HG02642 (cell line): ENCODE measurements at regions not wholly inside any gene's neighbourhood (a gene's known extent, or its start where the extent isn't known, plus 50 kb on each side); places are given as distances from the start of the nearest gene placed in this dataset.

ENCODE experiments used
- ATAC-seq: cut with Tn5 transposase; IDR thresholded peaks from one replicate; pipeline ENCODE4 v1.9.1; 2021; ENCODE audit warnings: mild to moderate bottlenecking; ENCODE audit not compliant: unreplicated experiment, poor library complexity

DNA sequence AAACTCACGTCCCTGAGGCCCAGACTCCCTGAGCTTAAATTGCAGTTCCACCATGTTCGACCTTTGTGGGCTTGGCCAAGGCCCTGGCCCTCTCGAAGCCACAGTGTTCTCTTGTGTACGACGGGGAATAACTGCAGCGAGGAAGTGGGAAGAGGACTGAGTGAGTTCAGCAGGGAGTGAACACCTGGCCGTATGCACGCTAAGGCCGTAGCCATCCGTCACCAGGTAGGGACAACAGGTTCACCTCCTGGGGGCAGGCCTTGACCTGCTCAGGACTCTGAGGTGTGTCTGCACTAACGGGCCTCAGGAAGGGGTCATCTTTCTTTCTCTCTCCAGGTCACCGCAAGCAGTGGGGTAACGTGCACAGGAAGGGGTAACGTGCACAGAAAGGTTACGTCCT is 67.2 kb upstream of the CTBP2 start:
- ATAC-seq = no peak

DNA sequence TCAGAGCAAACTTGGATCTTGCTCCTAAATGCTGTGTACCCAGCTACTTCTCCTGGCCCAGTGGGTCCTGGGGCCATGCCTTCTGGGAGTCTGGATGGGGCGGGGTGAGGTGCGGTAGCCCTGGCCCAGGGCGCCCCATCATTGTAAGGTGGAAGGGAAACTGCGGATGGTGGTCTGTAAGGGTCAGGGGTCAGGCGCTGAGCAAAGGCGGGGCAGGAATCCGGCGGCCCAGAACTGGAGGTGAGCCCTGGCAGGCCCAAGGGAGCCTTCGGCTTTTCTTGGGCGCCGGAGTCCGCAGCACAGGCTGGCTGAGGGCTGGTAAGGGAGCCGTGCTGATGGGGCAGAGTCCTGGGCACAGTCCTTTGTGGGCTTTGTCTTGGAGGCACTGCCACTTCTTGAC is 66.5 kb upstream of the CTBP2 start:
- no peak for ATAC-seq

DNA sequence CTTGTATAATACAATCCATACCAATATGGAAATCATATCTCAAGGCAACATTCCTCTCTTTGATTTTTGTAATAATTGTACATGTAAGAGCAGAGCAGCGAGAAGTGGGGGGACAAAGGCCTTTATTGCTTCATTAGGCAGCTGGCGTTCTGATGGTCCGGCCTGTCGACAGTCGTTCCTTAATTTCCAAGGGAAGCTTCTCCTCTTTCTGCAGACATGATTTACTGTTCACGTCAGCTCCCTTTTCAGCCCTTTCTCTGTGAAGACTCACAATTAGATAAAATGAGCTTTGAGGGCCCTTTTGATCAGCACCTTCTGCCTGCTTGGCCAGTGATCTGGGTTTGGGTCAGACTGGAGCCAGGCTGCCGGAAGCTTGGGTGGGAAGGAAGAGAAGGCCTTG is 65.6 kb upstream of the CTBP2 start:
- ATAC-seq = no peak

- ATAC-seq = no peak
Observed at GRCh38 chr10:125225051-125225450, 64.7 kb upstream of the CTBP2 start.

- ATAC-seq = no peak
Observed at GRCh38 chr10:125222515-125223308, 62.3 kb upstream of the CTBP2 start.

GRCh38 chr10:125221716-125222115 is 61.4 kb upstream of the CTBP2 start:
- no peak for ATAC-seq

GRCh38 chr10:125219776-125220175 is 59.4 kb upstream of the CTBP2 start:
- ATAC-seq = no peak

DNA sequence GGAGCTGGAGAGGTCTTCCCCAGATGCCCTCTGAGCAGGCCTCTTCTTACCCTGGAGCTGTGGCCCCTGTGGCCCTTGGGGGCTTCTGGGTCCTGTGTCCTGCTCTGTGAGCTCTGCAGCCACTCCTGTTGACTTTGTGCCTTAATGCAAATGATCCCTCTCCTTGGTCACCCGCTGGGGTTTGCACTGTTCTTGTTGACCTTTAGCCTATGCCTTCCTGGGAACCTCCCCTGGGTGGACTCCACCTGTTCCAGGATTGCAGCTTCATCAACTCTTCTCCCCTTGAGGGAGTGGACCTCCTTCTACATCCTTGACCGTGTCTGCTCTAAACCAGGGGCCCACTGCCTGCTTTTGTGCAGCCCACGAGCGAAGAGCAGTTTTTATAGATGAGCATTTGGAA is 58.6 kb upstream of the CTBP2 start:
- ATAC-seq = no peak

- no peak for ATAC-seq
Observed at GRCh38 chr10:125217990-125218675, 57.8 kb upstream of the CTBP2 start.

GRCh38 chr10:125216861-125217260 is 56.5 kb upstream of the CTBP2 start:
- ATAC-seq = no peak

DNA sequence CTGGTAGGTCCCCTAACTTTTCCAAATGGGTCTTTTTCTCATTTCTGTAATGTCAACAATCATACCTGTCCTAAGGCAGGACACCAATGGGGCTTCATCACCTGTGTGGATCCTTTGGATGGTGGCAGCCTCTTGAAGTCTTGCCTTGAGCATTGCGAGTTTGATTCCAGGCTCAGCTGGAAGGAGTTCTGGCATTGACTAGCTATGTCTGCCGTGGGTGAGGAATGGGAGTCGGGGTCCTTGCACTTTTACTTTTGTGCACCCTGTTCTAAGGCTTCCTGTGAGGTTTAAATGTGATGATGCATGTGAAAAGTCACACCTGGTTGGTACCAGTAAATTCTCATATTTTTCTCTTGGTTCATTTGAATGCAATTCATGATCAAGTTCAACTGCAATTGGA is 55.9 kb upstream of the CTBP2 start:
- ATAC-seq = no peak

- no peak for ATAC-seq
Observed at GRCh38 chr10:125214283-125214570, 53.9 kb upstream of the CTBP2 start.

DNA sequence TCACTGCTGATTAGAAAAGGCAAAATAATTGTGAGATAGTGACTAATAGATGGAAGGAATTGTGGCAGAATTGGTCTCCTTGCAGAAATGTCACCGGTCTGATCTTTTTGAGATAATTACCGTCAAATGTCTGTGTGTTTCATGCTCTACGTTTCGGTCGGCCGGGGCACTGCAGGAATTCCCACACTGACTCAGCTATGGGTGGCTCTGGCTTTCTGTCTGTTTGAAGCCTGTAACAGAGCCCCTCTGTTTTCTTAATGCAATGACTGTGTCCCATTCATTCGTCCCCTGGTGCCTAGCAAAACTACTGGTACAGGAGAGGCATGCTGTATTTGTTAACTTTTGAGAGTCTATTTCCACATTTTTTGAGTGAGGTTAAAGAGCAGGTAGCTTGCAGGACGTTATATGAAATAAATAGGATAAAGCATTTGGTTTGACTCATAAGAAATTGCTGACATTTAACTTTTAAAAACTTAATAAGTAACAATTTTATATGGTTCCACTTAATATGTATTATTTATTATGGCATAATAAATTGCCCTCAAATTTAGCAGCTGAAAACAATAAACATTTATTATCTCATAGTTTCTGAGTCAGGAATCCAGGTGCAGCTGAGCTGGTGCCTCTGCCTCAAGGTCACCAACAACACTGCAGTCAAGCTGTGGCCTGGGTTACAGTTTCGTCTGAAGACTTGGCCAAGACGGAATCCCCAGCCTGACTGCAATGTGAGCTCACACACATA is 53.3 kb upstream of the CTBP2 start:
- ATAC-seq = no peak

DNA sequence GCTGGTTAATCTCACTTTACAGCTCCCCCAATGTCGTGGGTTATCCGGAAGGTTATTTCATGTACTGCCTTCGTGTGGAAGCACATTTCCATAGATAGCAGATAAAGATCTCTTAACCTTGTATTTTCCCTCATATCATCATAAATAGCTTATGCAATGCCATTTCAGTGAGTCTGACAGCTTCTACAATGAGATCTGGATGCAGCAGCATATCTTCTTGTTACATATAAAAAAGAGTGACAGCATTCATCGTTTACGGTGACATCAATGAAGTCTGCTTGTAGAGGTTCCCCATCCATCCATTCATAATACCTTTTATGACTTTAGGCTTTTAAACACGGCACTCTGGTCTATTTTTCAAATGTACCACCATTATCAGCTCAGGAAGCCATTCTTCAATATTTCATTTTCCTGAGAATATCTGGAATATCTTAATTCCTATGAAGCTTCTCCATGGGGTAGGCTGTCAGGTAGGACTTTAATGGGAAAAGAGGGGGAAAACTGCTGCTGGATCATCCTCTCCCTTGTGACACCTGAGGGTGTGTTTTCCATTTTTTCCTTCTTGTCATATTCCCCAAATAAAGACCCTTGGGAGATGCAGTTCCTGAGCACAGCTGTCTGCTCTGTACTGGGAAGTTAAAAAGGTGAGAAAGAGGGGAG is 51.9 kb upstream of the CTBP2 start:
- no peak for ATAC-seq
